GM19023 (cell line): ENCODE measurements at regions not wholly inside any gene's neighbourhood (a gene's known extent, or its start where the extent isn't known, plus 50 kb on each side); places are given as distances from the start of the nearest gene placed in this dataset.
A peak's percentile ranks its signal among the peaks of the same experiment; 100 is the strongest.
"Not testable (repeated sequence)": the region's sequence is repeated elsewhere in the genome, so short reads cannot be mapped to it uniquely, and the experiment has no call there.

Experiments used
- ATAC-seq: cut with Tn5 transposase; IDR thresholded peaks from one replicate; pipeline ENCODE4 v1.9.1; 2021; ENCODE audit warnings: mild to moderate bottlenecking, moderate library complexity; ENCODE audit not compliant: unreplicated experiment

GRCh38 chr2:201568217-201568820, 75.0 kb downstream of the TMEM237 start:
- no peak for ATAC-seq

GRCh38 chr2:201559067-201559710, 84.1 kb downstream of the TMEM237 start:
- no peak for ATAC-seq

GRCh38 chr2:201558665-201559064, 84.6 kb downstream of the TMEM237 start:
- ATAC-seq, result no peak

GRCh38 chr2:201558232-201558631, 85.1 kb downstream of the TMEM237 start:
- no peak for ATAC-seq

GRCh38 chr2:201551901-201552300, 91.4 kb downstream of the TMEM237 start:
- no peak for ATAC-seq

- ATAC-seq, result no peak
These were observed 95.0 kb downstream of the STRADB start for GRCh38 chr2:201546576-201546975.

GRCh38 chr2:201542291-201542690, 90.8 kb downstream of the STRADB start:
- ATAC-seq, result no peak

- ATAC-seq, result not testable (repeated sequence)
These were observed 87.7 kb downstream of the STRADB start for GRCh38 chr2:201539271-201539670.

GRCh38 chr2:201538025-201538424, 86.5 kb downstream of the STRADB start:
- no peak for ATAC-seq

- no peak for ATAC-seq
These were observed 85.2 kb downstream of the STRADB start for GRCh38 chr2:201536754-201537153.

- ATAC-seq, result no peak
These were observed 84.5 kb downstream of the STRADB start for GRCh38 chr2:201536046-201536445.

- ATAC-seq, result peak; percentile 73
These were observed 81.3 kb downstream of the STRADB start for GRCh38 chr2:201532686-201533304.
